ENCODE measurements at regions not wholly inside any gene's neighbourhood (a gene's known extent, or its start where the extent isn't known, plus 50 kb on each side); places are given as distances from the start of the nearest gene placed in this dataset.
A peak's percentile ranks its signal among the peaks of the same experiment; 100 is the strongest.

- TF ChIP-seq KAT8 (CRISPR knock-in tag; IDR thresholded peaks at IDR 0.05): peak; percentile 47; the same call in 1 of the 2 replicates
- TF ChIP-seq ZFP90 (CRISPR knock-in tag; IDR thresholded peaks at IDR 0.05; ENCODE audit: borderline replicate concordance): no peak
- TF ChIP-seq IKZF5 (CRISPR knock-in tag; IDR thresholded peaks at IDR 0.05): 0 out of 2 replicates have a peak, but pooled peaks have one; percentile 56
- TF ChIP-seq POLR2AphosphoS5 (IDR thresholded peaks at IDR 0.05; ENCODE audit: low read depth, low read length): no peak
- TF ChIP-seq ZFP1 (CRISPR knock-in tag; IDR thresholded peaks at IDR 0.05): no peak
- no peak for TF ChIP-seq MAFF (IDR thresholded peaks at IDR 0.05; ENCODE audit: low read depth, low read length)
- TF ChIP-seq SOX13 (IDR thresholded peaks at IDR 0.05): no peak
- TF ChIP-seq SOX13 (CRISPR knock-in tag; conservative IDR thresholded peaks at IDR 0.05 in 1 of 2, IDR thresholded peaks at IDR 0.05 in 1 of 2): no peak
- TF ChIP-seq CENPT (CRISPR knock-in tag; IDR thresholded peaks at IDR 0.05; ENCODE audit: low read depth): no peak
- no peak for TF ChIP-seq PITX1 (CRISPR knock-in tag; IDR thresholded peaks at IDR 0.05)
- no peak for TF ChIP-seq AKAP8 (CRISPR knock-in tag; IDR thresholded peaks at IDR 0.05)
- TF ChIP-seq CBX5 (CRISPR knock-in tag; IDR thresholded peaks at IDR 0.05; ENCODE audit: borderline replicate concordance): peak; percentile 32; the same call in 1 of the 2 replicates
- no peak for TF ChIP-seq ELF1 (CRISPR knock-in tag; IDR thresholded peaks at IDR 0.05)
- TF ChIP-seq KDM3A (CRISPR knock-in tag; IDR thresholded peaks at IDR 0.05; ENCODE audit: low read depth): 0 out of 2 replicates have a peak, but pooled peaks have one; percentile 33
- TF ChIP-seq, protein P1, sequence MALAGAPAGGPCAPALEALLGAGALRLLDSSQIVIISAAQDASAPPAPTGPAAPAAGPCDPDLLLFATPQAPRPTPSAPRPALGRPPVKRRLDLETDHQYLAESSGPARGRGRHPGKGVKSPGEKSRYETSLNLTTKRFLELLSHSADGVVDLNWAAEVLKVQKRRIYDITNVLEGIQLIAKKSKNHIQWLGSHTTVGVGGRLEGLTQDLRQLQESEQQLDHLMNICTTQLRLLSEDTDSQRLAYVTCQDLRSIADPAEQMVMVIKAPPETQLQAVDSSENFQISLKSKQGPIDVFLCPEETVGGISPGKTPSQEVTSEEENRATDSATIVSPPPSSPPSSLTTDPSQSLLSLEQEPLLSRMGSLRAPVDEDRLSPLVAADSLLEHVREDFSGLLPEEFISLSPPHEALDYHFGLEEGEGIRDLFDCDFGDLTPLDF (CRISPR knock-in tag; IDR thresholded peaks at IDR 0.05): no peak
- TF ChIP-seq ZNF383 (CRISPR knock-in tag; IDR thresholded peaks at IDR 0.05; ENCODE audit: borderline replicate concordance): no peak
- TF ChIP-seq RXRB (CRISPR knock-in tag; IDR thresholded peaks at IDR 0.05; ENCODE audit: borderline replicate concordance): no peak
- TF ChIP-seq ZBTB42 (CRISPR knock-in tag; IDR thresholded peaks at IDR 0.05): no peak
- 0 out of 2 replicates have a peak, but pooled peaks have one; percentile 43 for TF ChIP-seq ZNF614 (CRISPR knock-in tag; IDR thresholded peaks at IDR 0.05; ENCODE audit: borderline replicate concordance)
- 0 out of 2 replicates have a peak, but pooled peaks have one; percentile 31 for TF ChIP-seq TGIF2 (CRISPR knock-in tag; IDR thresholded peaks at IDR 0.05)
- TF ChIP-seq ZNF431 (CRISPR knock-in tag; IDR thresholded peaks at IDR 0.05; ENCODE audit: borderline replicate concordance, low read depth): no peak
- TF ChIP-seq ZNF512 (CRISPR knock-in tag; IDR thresholded peaks at IDR 0.05): no peak
- TF ChIP-seq HDAC6 (IDR thresholded peaks at IDR 0.05; ENCODE audit: low read depth, low read length): no peak
- no peak for TF ChIP-seq PHF20 (CRISPR knock-in tag; IDR thresholded peaks at IDR 0.05)
- peak; percentile 72 for TF ChIP-seq TEAD3 (CRISPR knock-in tag; optimal IDR thresholded peaks at IDR 0.05; ENCODE audit: borderline replicate concordance)
- TF ChIP-seq, protein P2, sequence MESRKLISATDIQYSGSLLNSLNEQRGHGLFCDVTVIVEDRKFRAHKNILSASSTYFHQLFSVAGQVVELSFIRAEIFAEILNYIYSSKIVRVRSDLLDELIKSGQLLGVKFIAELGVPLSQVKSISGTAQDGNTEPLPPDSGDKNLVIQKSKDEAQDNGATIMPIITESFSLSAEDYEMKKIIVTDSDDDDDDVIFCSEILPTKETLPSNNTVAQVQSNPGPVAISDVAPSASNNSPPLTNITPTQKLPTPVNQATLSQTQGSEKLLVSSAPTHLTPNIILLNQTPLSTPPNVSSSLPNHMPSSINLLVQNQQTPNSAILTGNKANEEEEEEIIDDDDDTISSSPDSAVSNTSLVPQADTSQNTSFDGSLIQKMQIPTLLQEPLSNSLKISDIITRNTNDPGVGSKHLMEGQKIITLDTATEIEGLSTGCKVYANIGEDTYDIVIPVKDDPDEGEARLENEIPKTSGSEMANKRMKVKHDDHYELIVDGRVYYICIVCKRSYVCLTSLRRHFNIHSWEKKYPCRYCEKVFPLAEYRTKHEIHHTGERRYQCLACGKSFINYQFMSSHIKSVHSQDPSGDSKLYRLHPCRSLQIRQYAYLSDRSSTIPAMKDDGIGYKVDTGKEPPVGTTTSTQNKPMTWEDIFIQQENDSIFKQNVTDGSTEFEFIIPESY (CRISPR knock-in tag; IDR thresholded peaks at IDR 0.05): peak; percentile 82
- no peak for TF ChIP-seq ZKSCAN5 (CRISPR knock-in tag; IDR thresholded peaks at IDR 0.05)
Measured at GRCh38 chr5:1641560-1642166, 117.9 kb upstream of the LPCAT1 start (continued).

Measured in HepG2 (cell line).